ENCODE measurements at regions not wholly inside any gene's neighbourhood (a gene's known extent, or its start where the extent isn't known, plus 50 kb on each side); places are given as distances from the start of the nearest gene placed in this dataset.

DNA sequence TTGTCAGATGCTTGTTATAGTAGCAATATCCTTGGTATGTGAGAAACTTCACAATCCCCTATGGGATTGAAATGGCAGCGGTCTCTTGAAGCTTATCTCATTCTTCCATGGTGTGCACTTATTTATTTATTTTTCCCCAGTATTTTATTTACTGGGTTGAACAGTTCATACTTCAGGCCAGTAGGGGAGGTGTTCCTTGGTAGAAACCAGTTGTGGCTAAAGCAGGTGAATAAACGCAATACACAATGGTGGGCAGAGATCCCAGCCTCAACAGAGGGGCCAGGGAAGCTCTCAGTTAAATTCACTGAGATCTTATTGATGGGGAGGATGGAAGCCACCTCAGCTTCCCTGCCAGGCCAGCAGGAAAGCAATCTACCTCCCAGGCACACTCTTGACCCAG lies 93.7 kb upstream of the SRD5A2 start:
- no peak overlapping the region for H3K4me3 ChIP-seq
- CTCF ChIA-PET, result no interaction called here
- no peak overlapping the region for H3K27ac ChIP-seq (ENCODE audit: control insufficient read depth, insufficient read depth)
- no peak for TF ChIP-seq STAT1 (conservative IDR thresholded peaks at IDR 0.05)
- TF ChIP-seq, protein P1, sequence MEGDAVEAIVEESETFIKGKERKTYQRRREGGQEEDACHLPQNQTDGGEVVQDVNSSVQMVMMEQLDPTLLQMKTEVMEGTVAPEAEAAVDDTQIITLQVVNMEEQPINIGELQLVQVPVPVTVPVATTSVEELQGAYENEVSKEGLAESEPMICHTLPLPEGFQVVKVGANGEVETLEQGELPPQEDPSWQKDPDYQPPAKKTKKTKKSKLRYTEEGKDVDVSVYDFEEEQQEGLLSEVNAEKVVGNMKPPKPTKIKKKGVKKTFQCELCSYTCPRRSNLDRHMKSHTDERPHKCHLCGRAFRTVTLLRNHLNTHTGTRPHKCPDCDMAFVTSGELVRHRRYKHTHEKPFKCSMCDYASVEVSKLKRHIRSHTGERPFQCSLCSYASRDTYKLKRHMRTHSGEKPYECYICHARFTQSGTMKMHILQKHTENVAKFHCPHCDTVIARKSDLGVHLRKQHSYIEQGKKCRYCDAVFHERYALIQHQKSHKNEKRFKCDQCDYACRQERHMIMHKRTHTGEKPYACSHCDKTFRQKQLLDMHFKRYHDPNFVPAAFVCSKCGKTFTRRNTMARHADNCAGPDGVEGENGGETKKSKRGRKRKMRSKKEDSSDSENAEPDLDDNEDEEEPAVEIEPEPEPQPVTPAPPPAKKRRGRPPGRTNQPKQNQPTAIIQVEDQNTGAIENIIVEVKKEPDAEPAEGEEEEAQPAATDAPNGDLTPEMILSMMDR (IDR thresholded peaks at IDR 0.05 in 2 of 3, conservative IDR thresholded peaks at IDR 0.05 in 1 of 3; ENCODE audit: control insufficient read depth in 2 of 3, extremely low read depth in 1 of 3, insufficient read depth in 1 of 3, low read depth in 3 of 3, low read length in 3 of 3), result no peak
- no peak for TF ChIP-seq GATAD2B (conservative IDR thresholded peaks at IDR 0.05; ENCODE audit: low read depth)
- TF ChIP-seq, protein P2, sequence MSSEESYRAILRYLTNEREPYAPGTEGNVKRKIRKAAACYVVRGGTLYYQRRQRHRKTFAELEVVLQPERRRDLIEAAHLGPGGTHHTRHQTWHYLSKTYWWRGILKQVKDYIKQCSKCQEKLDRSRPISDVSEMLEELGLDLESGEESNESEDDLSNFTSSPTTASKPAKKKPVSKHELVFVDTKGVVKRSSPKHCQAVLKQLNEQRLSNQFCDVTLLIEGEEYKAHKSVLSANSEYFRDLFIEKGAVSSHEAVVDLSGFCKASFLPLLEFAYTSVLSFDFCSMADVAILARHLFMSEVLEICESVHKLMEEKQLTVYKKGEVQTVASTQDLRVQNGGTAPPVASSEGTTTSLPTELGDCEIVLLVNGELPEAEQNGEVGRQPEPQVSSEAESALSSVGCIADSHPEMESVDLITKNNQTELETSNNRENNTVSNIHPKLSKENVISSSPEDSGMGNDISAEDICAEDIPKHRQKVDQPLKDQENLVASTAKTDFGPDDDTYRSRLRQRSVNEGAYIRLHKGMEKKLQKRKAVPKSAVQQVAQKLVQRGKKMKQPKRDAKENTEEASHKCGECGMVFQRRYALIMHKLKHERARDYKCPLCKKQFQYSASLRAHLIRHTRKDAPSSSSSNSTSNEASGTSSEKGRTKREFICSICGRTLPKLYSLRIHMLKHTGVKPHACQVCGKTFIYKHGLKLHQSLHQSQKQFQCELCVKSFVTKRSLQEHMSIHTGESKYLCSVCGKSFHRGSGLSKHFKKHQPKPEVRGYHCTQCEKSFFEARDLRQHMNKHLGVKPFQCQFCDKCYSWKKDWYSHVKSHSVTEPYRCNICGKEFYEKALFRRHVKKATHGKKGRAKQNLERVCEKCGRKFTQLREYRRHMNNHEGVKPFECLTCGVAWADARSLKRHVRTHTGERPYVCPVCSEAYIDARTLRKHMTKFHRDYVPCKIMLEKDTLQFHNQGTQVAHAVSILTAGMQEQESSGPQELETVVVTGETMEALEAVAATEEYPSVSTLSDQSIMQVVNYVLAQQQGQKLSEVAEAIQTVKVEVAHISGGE (CRISPR knock-in tag; IDR thresholded peaks at IDR 0.05), result no peak
- no peak for TF ChIP-seq POLR2AphosphoS5 (IDR thresholded peaks at IDR 0.05; ENCODE audit: low read length)
- TF ChIP-seq, protein P3, sequence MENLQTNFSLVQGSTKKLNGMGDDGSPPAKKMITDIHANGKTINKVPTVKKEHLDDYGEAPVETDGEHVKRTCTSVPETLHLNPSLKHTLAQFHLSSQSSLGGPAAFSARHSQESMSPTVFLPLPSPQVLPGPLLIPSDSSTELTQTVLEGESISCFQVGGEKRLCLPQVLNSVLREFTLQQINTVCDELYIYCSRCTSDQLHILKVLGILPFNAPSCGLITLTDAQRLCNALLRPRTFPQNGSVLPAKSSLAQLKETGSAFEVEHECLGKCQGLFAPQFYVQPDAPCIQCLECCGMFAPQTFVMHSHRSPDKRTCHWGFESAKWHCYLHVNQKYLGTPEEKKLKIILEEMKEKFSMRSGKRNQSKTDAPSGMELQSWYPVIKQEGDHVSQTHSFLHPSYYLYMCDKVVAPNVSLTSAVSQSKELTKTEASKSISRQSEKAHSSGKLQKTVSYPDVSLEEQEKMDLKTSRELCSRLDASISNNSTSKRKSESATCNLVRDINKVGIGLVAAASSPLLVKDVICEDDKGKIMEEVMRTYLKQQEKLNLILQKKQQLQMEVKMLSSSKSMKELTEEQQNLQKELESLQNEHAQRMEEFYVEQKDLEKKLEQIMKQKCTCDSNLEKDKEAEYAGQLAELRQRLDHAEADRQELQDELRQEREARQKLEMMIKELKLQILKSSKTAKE (IDR thresholded peaks at IDR 0.05; ENCODE audit: low read depth, poor library complexity, severe bottlenecking), result no peak
- TF ChIP-seq NFYB (IDR thresholded peaks at IDR 0.05; ENCODE audit: insufficient read depth, low read depth, low read length), result no peak
- no peak for TF ChIP-seq CBX3 (IDR thresholded peaks at IDR 0.05; ENCODE audit: borderline replicate concordance, low read depth)
- no peak for TF ChIP-seq MEF2A (IDR thresholded peaks at IDR 0.05; ENCODE audit: insufficient read depth, low read depth, low read length)
- TF ChIP-seq SUZ12 (IDR thresholded peaks at IDR 0.05; ENCODE audit: unreplicated experiment), result no peak
- H3K4me1 ChIP-seq (ENCODE audit: control insufficient read depth, insufficient read depth, low read length), result no peaks in the 10 kb centered on the region
- in situ Hi-C loops (cut with MboI) (no loop called here), intact Hi-C loops (cut with micrococcal nuclease; ENCODE audit: unreplicated experiment) (no loop called here)
- RAD21 ChIA-PET (ENCODE audit: unreplicated experiment), result no interaction called here
- POLR2A ChIA-PET, result no interaction called here
- no peaks in the 10 kb centered on the region for H3K27me3 ChIP-seq (replicated peaks in 1 of 2; ENCODE audit: control insufficient read depth in 2 of 2, insufficient read depth in 2 of 2, low read length in 1 of 2)
- H3K4me2 ChIP-seq (ENCODE audit: control insufficient read depth, insufficient read depth), result no peak overlapping the region
- H3K79me2 ChIP-seq (ENCODE audit: control insufficient read depth, insufficient read depth, low read length), result no peaks in the 10 kb centered on the region
- SMC1A ChIA-PET (ENCODE audit: uncharacterized antibody, unreplicated experiment), result no interaction called here
- FAIRE-seq, result no peak
- DNase-seq (ENCODE audit: low read depth, low spot score), result no peak
- no peak overlapping the region for H3K9ac ChIP-seq (ENCODE audit: control insufficient read depth, insufficient read depth, low read length)
- H3K36me3 ChIP-seq (ENCODE audit: control insufficient read depth in 2 of 2, insufficient read depth in 2 of 2, low read length in 1 of 2), result no peaks in the 10 kb centered on the region
- whole genome bisulfite sequencing (ENCODE audit: insufficient coverage, insufficient replicate concordance, low lambda C conversion rate, missing lambda C conversion rate), result 39% methylated on average over 2 of the region's 2 CpGs
- no peak overlapping the region for H2AFZ ChIP-seq (ENCODE audit: control insufficient read depth, low read depth, low read length)
- no peaks in the 10 kb centered on the region for H4K20me1 ChIP-seq (ENCODE audit: control insufficient read depth, insufficient read depth)
- BruUV-seq (replicated peaks), result no TSS peak
- H3K9me3 ChIP-seq (replicated peaks; ENCODE audit: control insufficient read depth, insufficient read depth, low read length), result no peaks in the 10 kb centered on the region; the same call in 2 of the 3 replicates
- no peak for ATAC-seq

Data from GM12878 (cell line).